ENCODE measurements at regions not wholly inside any gene's neighbourhood (a gene's known extent, or its start where the extent isn't known, plus 50 kb on each side); places are given as distances from the start of the nearest gene placed in this dataset.
A peak's percentile ranks its signal among the peaks of the same experiment; 100 is the strongest.

GRCh38 chr13:44045180-44045562 lies 165.5 kb downstream of the LACC1 start:
- no peaks in the 10 kb centered on the region for H3K27me3 Mint-ChIP-seq (ENCODE audit: insufficient read depth, unreplicated experiment)
- POLR2A ChIA-PET, result no interaction called here
- DNase-seq, result no peak
- no peaks in the 10 kb centered on the region for H3K36me3 Mint-ChIP-seq (ENCODE audit: insufficient read depth, unreplicated experiment)
- Histone ChIP-seq H3K36me3 (ENCODE audit: control insufficient read depth, insufficient read depth, low read length) (no peaks in the 10 kb centered on the region), H3K27me3 (replicated peaks; ENCODE audit: control insufficient read depth, insufficient read depth, low read length) (no peaks in the 10 kb centered on the region), H3K4me3 (ENCODE audit: low read depth, low read length) (no peak overlapping the region), H3K9me3 (no peaks in the 10 kb centered on the region), H3K4me1 (no peaks in the 10 kb centered on the region)
- H3K4me1 Mint-ChIP-seq (ENCODE audit: low read depth, unreplicated experiment), result peaks cover 5% of the 10 kb centered on the region
- intact Hi-C loops (cut with micrococcal nuclease; ENCODE audit: unreplicated experiment), result loop anchor here (5.0 kb wide), 1 partner anchor 58 kb away; no protein-coding TSS in a partner anchor
- CTCF ChIA-PET, result interaction anchor here (0.8 kb wide), 1 partner anchor 394 kb away, joined by 5 read pairs; no protein-coding TSS in a partner anchor
- no peak for TF ChIP-seq CTCF (IDR thresholded peaks at IDR 0.05; ENCODE audit: insufficient read depth in 1 of 2, low read depth in 1 of 2, low read length in 1 of 2, severe bottlenecking in 1 of 2, unreplicated experiment in 1 of 2)
- H3K9me3 Mint-ChIP-seq (ENCODE audit: unreplicated experiment), result no peaks in the 10 kb centered on the region
- no peak overlapping the region for H3K27ac Mint-ChIP-seq (ENCODE audit: unreplicated experiment)
- no TSS peak for BruUV-seq (replicated peaks)
- H3K4me3 Mint-ChIP-seq (ENCODE audit: unreplicated experiment), result no peak overlapping the region

- H3K4me1 Mint-ChIP-seq (ENCODE audit: low read depth, unreplicated experiment), result peaks cover 5% of the 10 kb centered on the region
- no peaks in the 10 kb centered on the region for H3K36me3 ChIP-seq (ENCODE audit: control insufficient read depth, insufficient read depth, low read length)
- intact Hi-C loops (cut with micrococcal nuclease; ENCODE audit: unreplicated experiment), result loop anchor here (5.0 kb wide), 1 partner anchor 59 kb away; no protein-coding TSS in a partner anchor
- no peak overlapping the region for H3K27ac Mint-ChIP-seq (ENCODE audit: unreplicated experiment)
- no peak for DNase-seq
- ChIA-PET CTCF (interaction anchor here (0.7 kb wide), 1 partner anchor 82 kb away, joined by 3 read pairs; no protein-coding TSS in a partner anchor), POLR2A (no interaction called here)
- H3K27me3 ChIP-seq (replicated peaks; ENCODE audit: control insufficient read depth, insufficient read depth, low read length), result no peaks in the 10 kb centered on the region
- H3K4me3 ChIP-seq (ENCODE audit: low read depth, low read length), result no peak overlapping the region
- H3K4me3 Mint-ChIP-seq (ENCODE audit: unreplicated experiment), result no peak overlapping the region
- no TSS peak for BruUV-seq (replicated peaks)
- H3K4me1 ChIP-seq, result peaks cover 8% of the 10 kb centered on the region; the same call in 1 of the 2 replicates
- no peaks in the 10 kb centered on the region for H3K27me3 Mint-ChIP-seq (ENCODE audit: insufficient read depth, unreplicated experiment)
- H3K36me3 Mint-ChIP-seq (ENCODE audit: insufficient read depth, unreplicated experiment), result no peaks in the 10 kb centered on the region
- H3K9me3 ChIP-seq, result no peaks in the 10 kb centered on the region
- no peaks in the 10 kb centered on the region for H3K9me3 Mint-ChIP-seq (ENCODE audit: unreplicated experiment)
- TF ChIP-seq CTCF (IDR thresholded peaks at IDR 0.05; ENCODE audit: insufficient read depth in 1 of 2, low read depth in 1 of 2, low read length in 1 of 2, severe bottlenecking in 1 of 2, unreplicated experiment in 1 of 2), result no peak
These were observed 166.7 kb downstream of the LACC1 start for GRCh38 chr13:44046428-44046827.

- Histone ChIP-seq H3K27me3 (replicated peaks; ENCODE audit: control insufficient read depth, insufficient read depth, low read length) (no peaks in the 10 kb centered on the region), H3K4me1 (peaks cover 26% of the 10 kb centered on the region), H3K36me3 (ENCODE audit: control insufficient read depth, insufficient read depth, low read length) (no peaks in the 10 kb centered on the region), H3K4me3 (ENCODE audit: low read depth, low read length) (no peak overlapping the region), H3K9me3 (no peaks in the 10 kb centered on the region)
- H3K27me3 Mint-ChIP-seq (ENCODE audit: insufficient read depth, unreplicated experiment), result no peaks in the 10 kb centered on the region
- CTCF ChIA-PET, result interaction anchor here (0.7 to 1.0 kb wide), 2 partner anchors 140 to 146 kb away, joined by 3 to 5 read pairs; no protein-coding TSS in a partner anchor
- TF ChIP-seq CTCF (IDR thresholded peaks at IDR 0.05; ENCODE audit: insufficient read depth in 1 of 2, low read depth in 1 of 2, low read length in 1 of 2, severe bottlenecking in 1 of 2, unreplicated experiment in 1 of 2), result peak in 1 of 2 experiments; percentile 6
- DNase-seq, result no peak
- no TSS peak for BruUV-seq (replicated peaks)
- intact Hi-C loops (cut with micrococcal nuclease; ENCODE audit: unreplicated experiment), result loop anchor here (1.0 to 5.0 kb wide), 2 partner anchors 61 to 140 kb away; no protein-coding TSS in a partner anchor
- H3K4me1 Mint-ChIP-seq (ENCODE audit: low read depth, unreplicated experiment), result peaks cover 18% of the 10 kb centered on the region
- no peaks in the 10 kb centered on the region for H3K36me3 Mint-ChIP-seq (ENCODE audit: insufficient read depth, unreplicated experiment)
- no peaks in the 10 kb centered on the region for H3K9me3 Mint-ChIP-seq (ENCODE audit: unreplicated experiment)
- POLR2A ChIA-PET, result no interaction called here
- H3K4me3 Mint-ChIP-seq (ENCODE audit: unreplicated experiment), result no peak overlapping the region
- no peak overlapping the region for H3K27ac Mint-ChIP-seq (ENCODE audit: unreplicated experiment)
These were observed 168.6 kb downstream of the LACC1 start for GRCh38 chr13:44048326-44048725.

All from Caco-2 (cell line).